Body of pancreas (tissue), 4 donors: ENCODE measurements at regions not wholly inside any gene's neighbourhood (a gene's known extent, or its start where the extent isn't known, plus 50 kb on each side); places are given as distances from the start of the nearest gene placed in this dataset.
A peak's percentile ranks its signal among the peaks of the same experiment; 100 is the strongest.

ENCODE experiments used
- ATAC-seq: fragments of 150-250 bp; one replicate; pipeline ENCODE4 v1.9.1; 2016
- DNase-seq, 4 donors: peaks; one replicate each; pipeline ENCODE4 v3.0.0-alpha.2; 2019
- H3K27ac ChIP-seq, 4 donors: fragments of 200-600 bp; sonication (generic); 1 replicate in 3 of 4; 2 replicates in 1 of 4; pipeline versions ENCODE4 v1.5.1 to v1.6.1; 2016 to 2019; ENCODE audit warnings: mild to moderate bottlenecking in 1 of 4, mixed read lengths in 1 of 4, moderate library complexity in 1 of 4
- H3K27me3 ChIP-seq, 2 donors: fragments of 200-600 bp; sonication (generic); one replicate each; pipeline ENCODE4 v1.6.0; 2016; ENCODE audit warnings: mild to moderate bottlenecking in 1 of 2
- H3K36me3 ChIP-seq, 2 donors: fragments of 200-600 bp; sonication (generic); replicated peaks in 1 of 2; 2 replicates each; pipeline ENCODE4 v1.5.1; 2016; ENCODE audit warnings: low read depth in 2 of 2; ENCODE audit not compliant: insufficient read depth in 1 of 2
- H3K4me1 ChIP-seq: fragments of 200-600 bp; sonication (generic); one replicate; pipeline ENCODE4 v1.6.0; 2016
- H3K4me3 ChIP-seq, 2 donors: fragments of 200-600 bp; sonication (generic); 1 replicate in 1 of 2; 2 replicates in 1 of 2; pipeline ENCODE4 v1.5.1; 2016 to 2019
- H3K9me3 ChIP-seq, 3 donors: fragments of 200-600 bp; sonication (generic); 1 replicate in 2 of 3; 2 replicates in 1 of 3; pipeline ENCODE4 v1.5.1; 2016
- POLR2A ChIP-seq, 3 donors: fragments of 450-650 bp; IDR thresholded peaks; one replicate each; pipeline ENCODE4 v1.6.1; 2016; ENCODE audit warnings: antibody characterized with exemption in 3 of 3, mild to moderate bottlenecking in 2 of 3
- WGBS, 2 donors: methylation state at CpG; one replicate each; pipeline ENCODE4 v1.1.5; 2017; 5-methylcytosine and 5-hydroxymethylcytosine counted together
- intact Hi-C: fragments of 100-400 bp; cut with DNase I; formaldehyde crosslinking; loops from one replicate; pipeline ENCODE4 v1.15.1; 2023
- TF ChIP-seq, protein P1 (sequence below), 7 experiments: fragments of 450-650 bp in 4 of 7; fragments of 200-600 bp in 3 of 7; sonication (generic) in 3 of 7; IDR thresholded peaks; one replicate each; pipeline ENCODE4 v1.5.1; 2016 to 2019; ENCODE audit warnings: antibody characterized with exemption in 7 of 7

DNA sequence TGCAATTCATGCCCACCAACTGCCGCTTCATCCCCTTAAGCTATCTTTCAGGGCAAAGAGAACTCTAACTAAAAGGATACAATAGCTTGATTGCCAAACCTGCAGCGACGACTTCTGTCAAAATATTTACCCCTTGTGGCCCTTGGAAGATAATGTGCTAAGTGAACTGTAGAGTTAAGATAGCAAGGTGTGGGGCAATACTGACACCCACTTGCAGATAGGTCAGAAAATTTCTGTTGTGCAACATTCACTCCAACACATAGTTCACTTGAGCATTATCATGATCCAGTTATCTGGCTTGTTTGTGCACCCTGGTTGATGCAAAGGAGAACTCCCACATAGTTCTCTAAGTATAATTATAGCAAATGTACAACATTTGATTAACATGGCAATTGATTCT, 55.6 kb downstream of the RHOXF2B start:
- DNase-seq (no peak), ATAC-seq (peak; percentile 80)
- Histone ChIP-seq H3K4me3 (no peak overlapping the region), H3K27me3 (no peaks in the 10 kb centered on the region), H3K4me1 (peaks cover 16% of the 10 kb centered on the region), H3K27ac (peak overlapping the region in 1 of 4 donors; percentile 6), H3K9me3 (no peaks in the 10 kb centered on the region), H3K36me3 (no peaks in the 10 kb centered on the region)
- intact Hi-C loops: no loop called here
- TF ChIP-seq POLR2A (IDR thresholded peaks at IDR 0.05): no peak
- TF ChIP-seq, protein P1, sequence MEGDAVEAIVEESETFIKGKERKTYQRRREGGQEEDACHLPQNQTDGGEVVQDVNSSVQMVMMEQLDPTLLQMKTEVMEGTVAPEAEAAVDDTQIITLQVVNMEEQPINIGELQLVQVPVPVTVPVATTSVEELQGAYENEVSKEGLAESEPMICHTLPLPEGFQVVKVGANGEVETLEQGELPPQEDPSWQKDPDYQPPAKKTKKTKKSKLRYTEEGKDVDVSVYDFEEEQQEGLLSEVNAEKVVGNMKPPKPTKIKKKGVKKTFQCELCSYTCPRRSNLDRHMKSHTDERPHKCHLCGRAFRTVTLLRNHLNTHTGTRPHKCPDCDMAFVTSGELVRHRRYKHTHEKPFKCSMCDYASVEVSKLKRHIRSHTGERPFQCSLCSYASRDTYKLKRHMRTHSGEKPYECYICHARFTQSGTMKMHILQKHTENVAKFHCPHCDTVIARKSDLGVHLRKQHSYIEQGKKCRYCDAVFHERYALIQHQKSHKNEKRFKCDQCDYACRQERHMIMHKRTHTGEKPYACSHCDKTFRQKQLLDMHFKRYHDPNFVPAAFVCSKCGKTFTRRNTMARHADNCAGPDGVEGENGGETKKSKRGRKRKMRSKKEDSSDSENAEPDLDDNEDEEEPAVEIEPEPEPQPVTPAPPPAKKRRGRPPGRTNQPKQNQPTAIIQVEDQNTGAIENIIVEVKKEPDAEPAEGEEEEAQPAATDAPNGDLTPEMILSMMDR (IDR thresholded peaks at IDR 0.05): peak in 1 of 7 experiments; percentile 18
- WGBS, 2 donors: 10 to 15% methylated on average over 3 of the region's 3 CpGs

DNA sequence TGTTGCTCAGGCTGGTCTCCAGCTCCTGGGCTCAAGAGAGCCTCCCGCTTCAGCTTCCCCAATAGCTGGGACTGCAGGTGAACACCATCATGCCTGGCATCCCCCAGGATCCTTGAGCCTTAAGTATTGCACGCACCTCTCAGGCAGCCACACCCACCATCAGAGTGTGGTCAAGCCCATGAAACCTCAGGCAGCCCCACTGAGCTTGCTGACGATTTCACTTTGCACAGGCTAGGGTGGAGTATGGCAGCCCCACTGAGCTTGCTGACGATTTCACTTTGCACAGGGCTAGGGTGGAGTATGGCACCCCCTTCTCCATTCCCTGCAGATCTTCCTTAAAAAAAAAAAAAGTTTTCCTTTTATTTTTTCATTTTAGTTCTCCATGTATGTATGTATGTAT, 57.2 kb downstream of the RHOXF2B start:
- H3K9me3 ChIP-seq: no peaks in the 10 kb centered on the region
- no peak overlapping the region for H3K27ac ChIP-seq
- DNase-seq (no peak), ATAC-seq (no peak)
- H3K4me1 ChIP-seq: peaks cover 24% of the 10 kb centered on the region
- 90 to 100% methylated on average over 1 to 3 of the region's 4 CpGs for WGBS, 2 donors
- no peaks in the 10 kb centered on the region for H3K36me3 ChIP-seq
- H3K4me3 ChIP-seq: no peak overlapping the region
- TF ChIP-seq POLR2A (IDR thresholded peaks at IDR 0.05): no peak
- TF ChIP-seq, protein P1 (IDR thresholded peaks at IDR 0.05): no peak
- intact Hi-C loops: no loop called here
- H3K27me3 ChIP-seq: no peaks in the 10 kb centered on the region

DNA sequence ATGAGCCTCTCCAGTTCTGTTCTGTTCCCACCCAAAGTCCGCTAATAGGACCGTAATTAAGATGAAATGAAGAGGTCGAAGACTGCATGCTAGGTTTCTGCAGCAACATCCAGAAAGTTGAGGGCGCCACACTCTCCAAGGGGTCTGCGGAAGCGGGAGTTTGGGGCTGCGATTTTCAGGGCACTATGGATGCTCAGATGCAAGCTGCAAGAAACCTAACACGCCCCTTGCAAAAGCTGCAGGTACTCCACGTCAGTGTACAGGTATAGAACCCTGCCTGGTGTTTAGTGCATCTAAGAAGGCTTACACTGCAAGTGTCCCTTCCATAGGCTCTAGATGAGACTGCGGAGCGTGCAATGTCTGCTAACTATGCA, 61.4 kb downstream of the RHOXF2B start:
- H3K4me3 ChIP-seq: no peak overlapping the region
- ATAC-seq: no peak

DNA sequence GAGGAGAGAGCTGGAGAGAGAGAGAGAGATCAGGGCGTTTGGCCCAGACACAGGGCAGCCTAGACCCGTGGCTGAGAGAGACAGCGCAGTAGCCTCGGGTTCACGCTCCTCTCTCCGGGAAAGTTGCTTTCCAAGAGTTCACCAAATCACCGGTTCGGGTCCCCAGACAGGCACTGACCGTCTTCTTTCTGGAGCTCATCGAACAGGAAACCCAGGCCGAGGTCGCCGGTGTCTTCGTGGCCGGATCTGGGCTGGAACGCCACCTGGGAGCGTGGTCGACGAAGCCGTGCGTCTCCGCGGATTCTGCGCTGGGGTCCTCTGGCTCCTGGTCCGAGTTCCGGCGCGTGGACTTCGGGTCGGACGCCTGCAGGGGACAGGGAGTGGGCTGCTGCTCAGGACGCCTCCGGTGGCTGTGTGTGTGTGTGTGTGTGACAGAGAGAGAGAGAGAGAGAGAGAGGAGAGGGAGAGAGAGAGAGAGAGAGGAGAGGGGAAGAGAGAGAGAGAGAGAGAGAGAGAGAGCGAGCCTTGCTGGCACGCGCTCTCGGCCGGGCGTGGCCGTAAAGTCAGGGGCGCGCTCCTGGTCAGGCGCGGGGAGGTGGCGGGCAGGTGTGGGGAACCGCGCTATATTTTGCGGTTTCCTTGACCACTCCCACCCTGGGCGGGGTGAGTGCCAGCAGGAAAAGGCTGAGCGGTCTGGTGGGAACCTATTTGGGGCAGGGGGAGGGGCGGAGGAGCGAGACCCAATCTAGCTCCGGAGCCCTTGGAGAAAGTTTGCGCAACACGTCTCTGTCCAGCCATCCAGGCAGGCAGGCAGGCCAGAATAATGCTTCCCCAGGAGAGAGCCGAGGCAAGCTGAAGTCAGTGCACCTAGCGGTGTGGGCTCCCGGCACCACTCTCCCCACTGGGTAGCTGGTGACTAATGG, 62.1 kb downstream of the RHOXF2B start:
- Histone ChIP-seq H3K36me3 (no peaks in the 10 kb centered on the region), H3K9me3 (no peaks in the 10 kb centered on the region), H3K27ac (peak overlapping the region in 3 of 4 donors; percentile 25 to 79 (median 69)), H3K27me3 (no peaks in the 10 kb centered on the region), H3K4me1 (peaks cover 8% of the 10 kb centered on the region), H3K4me3 (peak overlapping the region in 1 of 2 donors; percentile 34)
- peak; percentile 57 to 78 (median 69) for DNase-seq
- peak; percentile 86 for ATAC-seq
- 0 to 1% methylated on average over 22 to 28 of the region's 58 CpGs for WGBS, 2 donors
- TF ChIP-seq, protein P1 (IDR thresholded peaks at IDR 0.05): peak in 6 of 7 experiments; percentile 12 to 65 (median 30)
- TF ChIP-seq POLR2A (IDR thresholded peaks at IDR 0.05): peak in 2 of 3 donors; percentile 45 to 55
- intact Hi-C loops: no loop called here

More for the DNA sequence above, 61.4 kb downstream of the RHOXF2B start:
- WGBS, 2 donors: 8 to 57% methylated on average over 2 to 11 of the region's 11 CpGs
- H3K36me3 ChIP-seq: no peaks in the 10 kb centered on the region
- H3K4me1 ChIP-seq: peaks cover 8% of the 10 kb centered on the region
- intact Hi-C loops: no loop called here
- no peaks in the 10 kb centered on the region for H3K9me3 ChIP-seq
- DNase-seq: no peak
- TF ChIP-seq POLR2A (IDR thresholded peaks at IDR 0.05): no peak
- TF ChIP-seq, protein P1 (IDR thresholded peaks at IDR 0.05): no peak
- no peaks in the 10 kb centered on the region for H3K27me3 ChIP-seq
- peak overlapping the region in 1 of 4 donors; percentile 69 for H3K27ac ChIP-seq
